Non-pigmented ciliary epithelial cell (primary cell): ENCODE measurements at regions not wholly inside any gene's neighbourhood (a gene's known extent, or its start where the extent isn't known, plus 50 kb on each side); places are given as distances from the start of the nearest gene placed in this dataset.
A peak's percentile ranks its signal among the peaks of the same experiment; 100 is the strongest.

Experiments used
- DNase-seq: peaks from one replicate; pipeline ENCODE4 v3.0.0-alpha.2; 2010; ENCODE audit warnings: low read depth

GRCh38 chr3:152100491-152101132 lies 168.1 kb upstream of the MBNL1 start:
- DNase-seq, result no peak

- no peak for DNase-seq
Measured at GRCh38 chr3:152102410-152102809, 166.3 kb upstream of the MBNL1 start.

- no peak for DNase-seq
Measured at GRCh38 chr3:152103257-152103656, 165.5 kb upstream of the MBNL1 start.

- no peak for DNase-seq
Measured at GRCh38 chr3:152104847-152105415, 163.8 kb upstream of the MBNL1 start.

GRCh38 chr3:152105446-152105845 lies 163.3 kb upstream of the MBNL1 start:
- no peak for DNase-seq

- no peak for DNase-seq
Measured at GRCh38 chr3:152109038-152109437, 159.7 kb upstream of the MBNL1 start.

- DNase-seq, result no peak
Measured at GRCh38 chr3:152113413-152113812, 155.3 kb upstream of the MBNL1 start.

- no peak for DNase-seq
Measured at GRCh38 chr3:152113992-152114651, 154.6 kb upstream of the MBNL1 start.

GRCh38 chr3:152120601-152121269 lies 148.0 kb upstream of the MBNL1 start:
- DNase-seq, result no peak

- DNase-seq, result peak; percentile 80
Measured at GRCh38 chr3:152121270-152121636, 147.5 kb upstream of the MBNL1 start.

GRCh38 chr3:152122851-152123250 lies 145.9 kb upstream of the MBNL1 start:
- DNase-seq, result no peak

GRCh38 chr3:152123457-152123856 lies 145.3 kb upstream of the MBNL1 start:
- DNase-seq, result no peak

GRCh38 chr3:152126260-152126659 lies 142.5 kb upstream of the MBNL1 start:
- no peak for DNase-seq

GRCh38 chr3:152127058-152127457 lies 141.7 kb upstream of the MBNL1 start:
- DNase-seq, result no peak

- DNase-seq, result no peak
Measured at GRCh38 chr3:152128356-152128755, 140.4 kb upstream of the MBNL1 start.

GRCh38 chr3:152139651-152140050 lies 129.1 kb upstream of the MBNL1 start:
- no peak for DNase-seq

GRCh38 chr3:152146461-152146860 lies 122.3 kb upstream of the MBNL1 start:
- DNase-seq, result no peak

GRCh38 chr3:152147748-152148147 lies 121.0 kb upstream of the MBNL1 start:
- no peak for DNase-seq

- DNase-seq, result no peak
Measured at GRCh38 chr3:152148579-152148978, 120.2 kb upstream of the MBNL1 start.

- DNase-seq, result no peak
Measured at GRCh38 chr3:152149832-152150231, 118.9 kb upstream of the MBNL1 start.

- DNase-seq, result no peak
Measured at GRCh38 chr3:152151216-152151876, 117.4 kb upstream of the MBNL1 start.
